ENCODE measurements at regions not wholly inside any gene's neighbourhood (a gene's known extent, or its start where the extent isn't known, plus 50 kb on each side); places are given as distances from the start of the nearest gene placed in this dataset.

GRCh38 chr1:24251501-24251900 lies 64.4 kb upstream of the IFNLR1 start:
- TF ChIP-seq, protein P1, sequence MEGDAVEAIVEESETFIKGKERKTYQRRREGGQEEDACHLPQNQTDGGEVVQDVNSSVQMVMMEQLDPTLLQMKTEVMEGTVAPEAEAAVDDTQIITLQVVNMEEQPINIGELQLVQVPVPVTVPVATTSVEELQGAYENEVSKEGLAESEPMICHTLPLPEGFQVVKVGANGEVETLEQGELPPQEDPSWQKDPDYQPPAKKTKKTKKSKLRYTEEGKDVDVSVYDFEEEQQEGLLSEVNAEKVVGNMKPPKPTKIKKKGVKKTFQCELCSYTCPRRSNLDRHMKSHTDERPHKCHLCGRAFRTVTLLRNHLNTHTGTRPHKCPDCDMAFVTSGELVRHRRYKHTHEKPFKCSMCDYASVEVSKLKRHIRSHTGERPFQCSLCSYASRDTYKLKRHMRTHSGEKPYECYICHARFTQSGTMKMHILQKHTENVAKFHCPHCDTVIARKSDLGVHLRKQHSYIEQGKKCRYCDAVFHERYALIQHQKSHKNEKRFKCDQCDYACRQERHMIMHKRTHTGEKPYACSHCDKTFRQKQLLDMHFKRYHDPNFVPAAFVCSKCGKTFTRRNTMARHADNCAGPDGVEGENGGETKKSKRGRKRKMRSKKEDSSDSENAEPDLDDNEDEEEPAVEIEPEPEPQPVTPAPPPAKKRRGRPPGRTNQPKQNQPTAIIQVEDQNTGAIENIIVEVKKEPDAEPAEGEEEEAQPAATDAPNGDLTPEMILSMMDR (IDR thresholded peaks at IDR 0.05): no peak
- no peak for TF ChIP-seq POLR2A (IDR thresholded peaks at IDR 0.05)
